H1 (cell line): ENCODE measurements at regions not wholly inside any gene's neighbourhood (a gene's known extent, or its start where the extent isn't known, plus 50 kb on each side); places are given as distances from the start of the nearest gene placed in this dataset.

Experiments
- CTCF ChIA-PET: fragments of 300-600 bp; sonication (Branson Sonifier 250); formaldehyde crosslinking; loops from one replicate; lab custom pipeline; 2021; ENCODE audit not compliant: partially characterized antibody; lab: Charles Lee
- POLR2A ChIA-PET: fragments of 300-600 bp; sonication (Branson Sonifier 250); formaldehyde crosslinking; loops from one replicate; lab custom pipeline; 2021; ENCODE audit warnings: inconsistent platforms; ENCODE audit not compliant: partially characterized antibody; lab: Charles Lee
- DNase-seq, 2 experiments: peaks; one replicate each; pipeline versions ENCODE4 v3.0.0 to v3.0.0-alpha.2; 2010 to 2022; ENCODE audit warnings: low spot score in 2 of 2, low read depth in 1 of 2, mixed read lengths in 1 of 2
- FAIRE-seq: peaks from 2 replicates; lab custom pipeline; 2011; peaks lifted over from hg19 to GRCh38; lab: Jason Lieb, UNC
- H2AFZ ChIP-seq: 2 replicates; pipeline ENCODE4 v1.8.1; 2012; ENCODE audit warnings: low read length, inconsistent platforms
- H2AK5ac ChIP-seq: 2 replicates; pipeline ENCODE4 v1.6.1; 2013; ENCODE audit warnings: low read depth, low read length
- H2BK120ac ChIP-seq: replicated peaks from 2 replicates; pipeline ENCODE3; 2013; ENCODE audit warnings: low read depth, low read length, inconsistent platforms
- H2BK12ac ChIP-seq: 2 replicates; pipeline ENCODE4 v1.6.1; 2013; ENCODE audit warnings: low read depth, low read length
- H2BK15ac ChIP-seq: 2 replicates; pipeline ENCODE4 v1.6.1; 2013; ENCODE audit warnings: low read length
- H2BK20ac ChIP-seq: 2 replicates; pipeline ENCODE4 v1.6.1; 2013; ENCODE audit warnings: low read length
- H2BK5ac ChIP-seq: 2 replicates; pipeline ENCODE4 v1.6.1; 2013; ENCODE audit warnings: low read depth, low read length
- H3K14ac ChIP-seq: 2 replicates; pipeline ENCODE4 v1.6.1; 2013; ENCODE audit warnings: inconsistent platforms; ENCODE audit not compliant: insufficient read length
- H3K18ac ChIP-seq: 2 replicates; pipeline ENCODE4 v1.6.1; 2013; ENCODE audit warnings: low read length; ENCODE audit errors: extremely low read depth
- H3K23ac ChIP-seq: 2 replicates; pipeline ENCODE4 v1.6.1; 2013; ENCODE audit warnings: inconsistent platforms; ENCODE audit not compliant: insufficient read length
- H3K23me2 ChIP-seq: 2 replicates; pipeline ENCODE4 v1.6.1; 2013; ENCODE audit warnings: low read depth, low read length
- H3K27ac ChIP-seq: 2 replicates; pipeline ENCODE4 v1.6.1; 2011; ENCODE audit warnings: low read depth, low read length, inconsistent platforms
- H3K27me3 ChIP-seq, 4 experiments: replicated peaks in 1 of 4; 1 replicate in 1 of 4; 2 replicates in 3 of 4; pipeline versions ENCODE4 v1.6.1 to v1.8.1; 2011 to 2013; ENCODE audit warnings: low read length in 3 of 4, mild to moderate bottlenecking in 3 of 4, inconsistent platforms in 2 of 4, mixed read lengths in 2 of 4, moderate library complexity in 1 of 4; ENCODE audit not compliant: control insufficient read depth in 3 of 4, insufficient read depth in 3 of 4; ENCODE audit errors: extremely low read depth in 1 of 4
- H3K36me3 ChIP-seq, 4 experiments: 2 replicates each; pipeline versions ENCODE4 v1.6.1 to v1.8.1; 2011 to 2013; ENCODE audit warnings: mild to moderate bottlenecking in 4 of 4, low read length in 3 of 4, moderate library complexity in 2 of 4, control low read depth in 1 of 4, inconsistent platforms in 1 of 4; ENCODE audit not compliant: insufficient read depth in 4 of 4, control insufficient read depth in 2 of 4
- H3K4ac ChIP-seq: replicated peaks from 2 replicates; pipeline ENCODE3; 2013; ENCODE audit warnings: low read length, low read depth, mixed read lengths, inconsistent platforms; ENCODE audit not compliant: insufficient read length
- H3K4me1 ChIP-seq, 4 experiments: replicated peaks in 1 of 4; 1 replicate in 1 of 4; 2 replicates in 3 of 4; pipeline versions ENCODE4 v1.6.1 to v1.8.1; 2011 to 2013; ENCODE audit warnings: low read length in 3 of 4, inconsistent platforms in 2 of 4, mixed read lengths in 1 of 4; ENCODE audit not compliant: insufficient read depth in 4 of 4, control insufficient read depth in 3 of 4
- H3K4me2 ChIP-seq, 2 experiments: 2 replicates each; pipeline versions ENCODE4 v1.6.1 to v1.8.1; 2011 to 2013; ENCODE audit warnings: low read depth in 2 of 2, low read length in 2 of 2, control low read depth in 1 of 2, inconsistent platforms in 1 of 2, mild to moderate bottlenecking in 1 of 2; ENCODE audit not compliant: insufficient read depth in 1 of 2
- H3K4me3 ChIP-seq, 4 experiments: fragments of 200-600, 300-600 bp in 1 of 4; sonication (generic), shearing (Covaris generic), sonication (Bioruptor Twin) in 1 of 4; 2 replicates each; pipeline versions ENCODE4 v1.5.1 to v1.8.1; 2011 to 2016; ENCODE audit warnings: low read length in 4 of 4, low read depth in 3 of 4, control low read depth in 2 of 4, inconsistent platforms in 2 of 4, mild to moderate bottlenecking in 2 of 4, mixed read lengths in 1 of 4, moderate library complexity in 1 of 4; ENCODE audit not compliant: insufficient read depth in 2 of 4; ENCODE audit errors: extremely low read depth in 1 of 4
- H3K56ac ChIP-seq: replicated peaks from 2 replicates; pipeline ENCODE3; 2013; ENCODE audit warnings: low read depth, mild to moderate bottlenecking, mixed read lengths, low read length, inconsistent platforms; ENCODE audit not compliant: insufficient read length
- H3K79me1 ChIP-seq: 2 replicates; pipeline ENCODE4 v1.6.1; 2013; ENCODE audit warnings: low read depth, low read length, control low read depth
- H3K79me2 ChIP-seq, 2 experiments: 2 replicates each; pipeline versions ENCODE4 v1.6.1 to v1.8.1; 2012 to 2013; ENCODE audit warnings: low read length in 2 of 2, mild to moderate bottlenecking in 2 of 2, inconsistent platforms in 1 of 2; ENCODE audit not compliant: insufficient read depth in 2 of 2, control insufficient read depth in 1 of 2
- H3K9ac ChIP-seq, 4 experiments: replicated peaks in 1 of 4; 1 replicate in 1 of 4; 2 replicates in 3 of 4; pipeline versions ENCODE4 v1.6.1 to v1.8.1; 2011 to 2013; ENCODE audit warnings: low read depth in 3 of 4, low read length in 3 of 4, control low read depth in 2 of 4, mild to moderate bottlenecking in 2 of 4, moderate library complexity in 2 of 4, inconsistent platforms in 1 of 4; ENCODE audit errors: extremely low read depth in 1 of 4
- H3K9me3 ChIP-seq, 2 experiments: 2 replicates each; pipeline versions ENCODE4 v1.6.1 to v1.8.1; 2012 to 2013; ENCODE audit warnings: mild to moderate bottlenecking in 2 of 2, moderate library complexity in 2 of 2, control low read depth in 1 of 2, inconsistent platforms in 1 of 2, low read depth in 1 of 2, low read length in 1 of 2, mixed read lengths in 1 of 2; ENCODE audit not compliant: insufficient read depth in 2 of 2
- H4K20me1 ChIP-seq, 2 experiments: replicated peaks in 1 of 2; 2 replicates each; pipeline versions ENCODE3 to v1.8.1; 2011 to 2013; ENCODE audit warnings: inconsistent platforms in 2 of 2, low read length in 2 of 2, mild to moderate bottlenecking in 1 of 2; ENCODE audit not compliant: insufficient read depth in 2 of 2, control insufficient read depth in 1 of 2
- H4K5ac ChIP-seq: 2 replicates; pipeline ENCODE4 v1.6.1; 2013; ENCODE audit warnings: low read length, low read depth, mixed read lengths, inconsistent platforms; ENCODE audit not compliant: insufficient read length
- H4K8ac ChIP-seq: 2 replicates; pipeline ENCODE4 v1.8.0; 2013; ENCODE audit warnings: mild to moderate bottlenecking, moderate library complexity, low read length, inconsistent platforms; ENCODE audit not compliant: insufficient read depth; ENCODE audit errors: extremely low read depth
- H4K91ac ChIP-seq: replicated peaks from 2 replicates; pipeline ENCODE3; 2013; ENCODE audit warnings: low read length, mixed read lengths, inconsistent platforms; ENCODE audit not compliant: insufficient read length
- CEBPB ChIP-seq: IDR thresholded peaks from 2 replicates; pipeline ENCODE4 v1.6.1; 2012; ENCODE audit warnings: low read depth, low read length
- EZH2 ChIP-seq: fragments of 200-600 bp; sonication (generic); IDR thresholded peaks from 2 replicates; pipeline ENCODE4 v1.7.1; 2012; ENCODE audit warnings: low read depth, mild to moderate bottlenecking, moderate library complexity, low read length, inconsistent platforms; ENCODE audit not compliant: severe bottlenecking
- FOSL1 ChIP-seq: IDR thresholded peaks from 2 replicates; pipeline ENCODE4 v1.6.1; 2011; ENCODE audit warnings: mild to moderate bottlenecking, low read depth, low read length, moderate library complexity; ENCODE audit not compliant: insufficient read depth
- MAX ChIP-seq: IDR thresholded peaks from 2 replicates; pipeline ENCODE4 v1.6.1; 2012; ENCODE audit warnings: inconsistent platforms
- SRF ChIP-seq: IDR thresholded peaks from 2 replicates; pipeline ENCODE4 v1.6.1; 2011; ENCODE audit warnings: mild to moderate bottlenecking, low read depth, low read length, moderate library complexity
- TAF7 ChIP-seq: optimal IDR thresholded peaks from 2 replicates; pipeline ENCODE3; 2011; ENCODE audit warnings: low read depth, mild to moderate bottlenecking, inconsistent platforms, low read length, moderate library complexity, borderline replicate concordance
- WGBS, 2 experiments: shearing (Covaris generic) in 1 of 2; methylation state at CpG; one replicate each; pipeline versions ENCODE4 v1.1.6 to v1.1.7; 2013 to 2015; ENCODE audit warnings: low lambda C conversion rate in 2 of 2, mixed read lengths in 2 of 2, inconsistent platforms in 1 of 2, low coverage in 1 of 2, missing lambda C conversion rate in 1 of 2; ENCODE audit not compliant: insufficient replicate concordance in 2 of 2, insufficient coverage in 1 of 2, insufficient read length in 1 of 2; ENCODE audit errors: extremely low coverage in 1 of 2, missing lambda C conversion rate in 1 of 2; 5-methylcytosine and 5-hydroxymethylcytosine counted together

GRCh38 chr10:124155781-124156435 lies 62.5 kb upstream of the CHST15 start:
- peak overlapping the region; percentile 16; the same call in 1 of the 2 replicates for H2BK15ac ChIP-seq
- H3K14ac ChIP-seq: no peak overlapping the region
- no peaks in the 10 kb centered on the region for H3K79me2 ChIP-seq
- H4K20me1 ChIP-seq: peaks cover 0 to 4% of the 10 kb centered on the region in 2 experiments
- FAIRE-seq (no peak), DNase-seq (no peak)
- peak overlapping the region; percentile 15; the same call in 1 of the 2 replicates for H3K18ac ChIP-seq
- WGBS, 2 experiments: 89% methylated on average over 17 of the region's 17 CpGs; no CpG with 5 or more reads in 1 of the 2 experiments
- H2BK20ac ChIP-seq: no peak overlapping the region
- POLR2A ChIA-PET: no interaction called here
- H3K27me3 ChIP-seq: no peaks in the 10 kb centered on the region
- H3K56ac ChIP-seq: no peak overlapping the region
- no peak overlapping the region for H3K27ac ChIP-seq
- H3K9ac ChIP-seq: no peak overlapping the region
- H3K79me1 ChIP-seq: no peaks in the 10 kb centered on the region
- CTCF ChIA-PET: interaction anchor here (0.6 to 4.9 kb wide), 12 partner anchors 8 to 244 kb away, joined by 3 to 34 read pairs (median 3); no protein-coding TSS in a partner anchor
- H3K23me2 ChIP-seq: peaks cover 10% of the 10 kb centered on the region; the same call in 1 of the 2 replicates
- peak overlapping the region; percentile 71; the same call in 1 of the 2 replicates for H2BK5ac ChIP-seq
- no peak overlapping the region for H2AFZ ChIP-seq
- peak overlapping the region; percentile 77; the same call in 1 of the 2 replicates for H2BK12ac ChIP-seq
- H3K9me3 ChIP-seq: peaks cover 4% of the 10 kb centered on the region in 2 experiments
- H3K4me1 ChIP-seq: peaks cover 0 to 16% (median 9%) of the 10 kb centered on the region in 4 experiments; a peak in 6 of 7 replicates
- no peak overlapping the region for H2BK120ac ChIP-seq
- no peak overlapping the region for H4K5ac ChIP-seq
- no peaks in the 10 kb centered on the region for H3K36me3 ChIP-seq
- H3K4ac ChIP-seq: peak overlapping the region; percentile 2
- H3K23ac ChIP-seq: no peak overlapping the region
- no peak overlapping the region for H3K4me2 ChIP-seq
- H2AK5ac ChIP-seq: 0 out of 2 replicates have a peak overlapping the region, but pooled peaks have one; percentile 85
- H4K91ac ChIP-seq: no peak overlapping the region
- no peak overlapping the region for H4K8ac ChIP-seq
- TF ChIP-seq TAF7 (no peak), CEBPB (no peak), EZH2 (no peak), FOSL1 (no peak), MAX (no peak), SRF (no peak)
- TF ChIP-seq, all 59 proteins: peak for 0
- no peak overlapping the region for H3K4me3 ChIP-seq
